ENCODE measurements at regions not wholly inside any gene's neighbourhood (a gene's known extent, or its start where the extent isn't known, plus 50 kb on each side); places are given as distances from the start of the nearest gene placed in this dataset.

DNA sequence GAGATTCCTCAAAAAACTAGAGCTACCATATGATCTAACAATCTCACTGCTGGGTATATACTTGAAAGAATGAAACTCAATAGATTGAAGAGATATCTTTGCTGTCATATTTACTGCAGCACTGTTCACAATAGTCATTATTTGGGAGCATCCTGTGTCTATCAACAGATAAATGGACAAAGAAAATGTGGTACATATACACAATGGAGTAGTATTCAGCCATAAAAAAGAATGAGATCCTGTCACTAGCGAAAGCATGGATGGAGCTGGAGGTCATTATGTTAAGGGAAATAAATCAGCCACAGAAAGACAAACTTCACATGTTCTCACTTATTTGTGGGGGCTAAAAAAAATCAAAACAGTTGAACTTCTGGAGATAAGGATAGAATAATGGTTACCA is 505.7 kb upstream of the ARRDC3 start:
- H3K4me2 ChIP-seq (ENCODE audit: low read length), result no peak overlapping the region
- no peaks in the 10 kb centered on the region for H3K36me3 ChIP-seq (replicated peaks; ENCODE audit: low read depth, low read length)
- no peaks in the 10 kb centered on the region for H3K79me2 ChIP-seq (ENCODE audit: low read length)
- H3K4me1 ChIP-seq (ENCODE audit: low read length), result no peaks in the 10 kb centered on the region
- H3K9ac ChIP-seq (ENCODE audit: low read length), result no peak overlapping the region
- H3K4me3 ChIP-seq (ENCODE audit: low read length), result no peak overlapping the region
- no peaks in the 10 kb centered on the region for H3K9me3 ChIP-seq (ENCODE audit: insufficient read depth, low read length)
- H2AFZ ChIP-seq (ENCODE audit: low read depth, low read length), result no peak overlapping the region
- no peak overlapping the region for H3K27ac ChIP-seq (ENCODE audit: low read length)
- TF ChIP-seq, protein P1, sequence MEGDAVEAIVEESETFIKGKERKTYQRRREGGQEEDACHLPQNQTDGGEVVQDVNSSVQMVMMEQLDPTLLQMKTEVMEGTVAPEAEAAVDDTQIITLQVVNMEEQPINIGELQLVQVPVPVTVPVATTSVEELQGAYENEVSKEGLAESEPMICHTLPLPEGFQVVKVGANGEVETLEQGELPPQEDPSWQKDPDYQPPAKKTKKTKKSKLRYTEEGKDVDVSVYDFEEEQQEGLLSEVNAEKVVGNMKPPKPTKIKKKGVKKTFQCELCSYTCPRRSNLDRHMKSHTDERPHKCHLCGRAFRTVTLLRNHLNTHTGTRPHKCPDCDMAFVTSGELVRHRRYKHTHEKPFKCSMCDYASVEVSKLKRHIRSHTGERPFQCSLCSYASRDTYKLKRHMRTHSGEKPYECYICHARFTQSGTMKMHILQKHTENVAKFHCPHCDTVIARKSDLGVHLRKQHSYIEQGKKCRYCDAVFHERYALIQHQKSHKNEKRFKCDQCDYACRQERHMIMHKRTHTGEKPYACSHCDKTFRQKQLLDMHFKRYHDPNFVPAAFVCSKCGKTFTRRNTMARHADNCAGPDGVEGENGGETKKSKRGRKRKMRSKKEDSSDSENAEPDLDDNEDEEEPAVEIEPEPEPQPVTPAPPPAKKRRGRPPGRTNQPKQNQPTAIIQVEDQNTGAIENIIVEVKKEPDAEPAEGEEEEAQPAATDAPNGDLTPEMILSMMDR (IDR thresholded peaks at IDR 0.05; ENCODE audit: low read depth, low read length), result no peak
- TF ChIP-seq EZH2phosphoT487 (IDR thresholded peaks at IDR 0.05; ENCODE audit: low read depth), result no peak
- no peaks in the 10 kb centered on the region for H3K27me3 ChIP-seq (ENCODE audit: low read depth, low read length)
- H4K20me1 ChIP-seq (ENCODE audit: insufficient read depth, low read length), result no peaks in the 10 kb centered on the region

DNA sequence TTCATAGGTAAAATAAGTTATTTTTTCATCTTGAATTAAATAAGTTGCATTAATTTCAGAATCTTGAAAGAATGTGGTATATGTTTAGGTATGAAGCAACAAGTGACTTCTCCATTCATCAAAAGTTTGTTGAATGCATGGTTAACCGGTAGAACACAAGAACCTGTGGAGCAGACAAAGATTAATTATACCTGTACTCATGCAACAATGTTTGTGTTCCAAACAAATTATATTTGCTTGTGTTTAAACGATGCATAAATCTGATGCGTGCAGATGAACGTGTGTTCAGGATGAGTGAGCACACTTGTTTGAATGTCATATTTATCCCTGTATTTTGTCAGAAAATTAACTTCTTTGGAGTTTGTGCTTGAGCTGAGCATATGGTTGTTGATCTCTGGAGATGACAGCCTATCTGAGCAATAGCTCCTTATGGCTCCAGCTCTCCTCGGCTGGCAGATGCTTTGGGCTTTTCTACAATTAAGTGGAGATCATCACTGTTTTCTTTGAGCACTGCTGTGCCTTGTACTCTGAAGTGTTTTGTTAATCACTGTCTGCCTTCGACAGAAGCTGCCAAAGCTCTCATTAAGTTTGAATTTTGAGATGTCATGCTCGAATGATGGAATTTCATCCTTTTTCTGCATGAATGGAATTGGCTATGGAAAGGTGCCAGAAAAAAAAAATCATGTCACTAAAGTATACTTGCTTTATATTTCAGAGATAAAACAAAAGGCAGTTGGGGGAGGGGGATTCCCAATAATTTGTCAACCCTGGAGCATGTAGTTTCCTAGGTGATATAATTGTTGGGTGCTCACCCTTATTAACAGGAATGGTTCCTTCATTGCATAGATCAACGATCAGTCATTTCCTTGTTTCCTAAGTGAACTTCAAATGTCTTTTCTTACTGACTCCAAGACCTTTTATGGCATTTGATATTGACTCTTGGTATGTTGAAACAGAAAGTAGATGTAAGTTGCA is 502.5 kb upstream of the ARRDC3 start:
- no peak overlapping the region for H3K27ac ChIP-seq (ENCODE audit: low read length)
- no peaks in the 10 kb centered on the region for H3K9me3 ChIP-seq (ENCODE audit: insufficient read depth, low read length)
- H3K9ac ChIP-seq (ENCODE audit: low read length), result no peak overlapping the region
- H3K4me1 ChIP-seq (ENCODE audit: low read length), result no peaks in the 10 kb centered on the region
- no peak overlapping the region for H2AFZ ChIP-seq (ENCODE audit: low read depth, low read length)
- H3K27me3 ChIP-seq (ENCODE audit: low read depth, low read length), result no peaks in the 10 kb centered on the region
- TF ChIP-seq, protein P1 (IDR thresholded peaks at IDR 0.05; ENCODE audit: low read depth, low read length), result no peak
- no peak for TF ChIP-seq EZH2phosphoT487 (IDR thresholded peaks at IDR 0.05; ENCODE audit: low read depth)
- no peak overlapping the region for H3K4me2 ChIP-seq (ENCODE audit: low read length)
- no peaks in the 10 kb centered on the region for H3K79me2 ChIP-seq (ENCODE audit: low read length)
- H3K36me3 ChIP-seq (replicated peaks; ENCODE audit: low read depth, low read length), result no peaks in the 10 kb centered on the region
- no peak overlapping the region for H3K4me3 ChIP-seq (ENCODE audit: low read length)
- H4K20me1 ChIP-seq (ENCODE audit: insufficient read depth, low read length), result no peaks in the 10 kb centered on the region

DNA sequence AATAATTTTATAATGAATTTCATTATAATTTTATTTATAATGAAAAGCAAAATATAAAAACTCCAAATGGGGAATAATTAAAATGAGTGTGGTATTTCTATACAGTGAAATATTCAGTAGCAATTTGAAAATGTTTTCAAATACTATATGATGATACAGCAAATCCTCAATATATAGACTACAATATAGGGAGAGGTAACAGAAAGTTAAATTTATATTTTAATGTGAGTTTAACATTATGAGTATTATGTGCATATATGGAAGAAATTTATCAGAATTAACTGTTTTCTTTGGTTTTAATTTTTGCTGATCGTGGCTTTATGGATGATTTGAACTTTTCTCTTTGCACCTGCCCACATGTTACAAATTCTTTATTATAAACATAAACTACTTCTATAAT is 500.9 kb upstream of the ARRDC3 start:
- Histone ChIP-seq H3K79me2 (ENCODE audit: low read length) (no peaks in the 10 kb centered on the region), H4K20me1 (ENCODE audit: insufficient read depth, low read length) (no peaks in the 10 kb centered on the region), H3K27me3 (ENCODE audit: low read depth, low read length) (no peaks in the 10 kb centered on the region), H3K4me2 (ENCODE audit: low read length) (no peak overlapping the region), H3K9ac (ENCODE audit: low read length) (no peak overlapping the region), H3K27ac (ENCODE audit: low read length) (no peak overlapping the region), H3K4me1 (ENCODE audit: low read length) (no peaks in the 10 kb centered on the region), H3K36me3 (replicated peaks; ENCODE audit: low read depth, low read length) (no peaks in the 10 kb centered on the region), H2AFZ (ENCODE audit: low read depth, low read length) (no peak overlapping the region), H3K4me3 (ENCODE audit: low read length) (no peak overlapping the region), H3K9me3 (ENCODE audit: insufficient read depth, low read length) (no peaks in the 10 kb centered on the region)
- TF ChIP-seq EZH2phosphoT487 (IDR thresholded peaks at IDR 0.05; ENCODE audit: low read depth), result no peak
- TF ChIP-seq, protein P1 (IDR thresholded peaks at IDR 0.05; ENCODE audit: low read depth, low read length), result no peak

DNA sequence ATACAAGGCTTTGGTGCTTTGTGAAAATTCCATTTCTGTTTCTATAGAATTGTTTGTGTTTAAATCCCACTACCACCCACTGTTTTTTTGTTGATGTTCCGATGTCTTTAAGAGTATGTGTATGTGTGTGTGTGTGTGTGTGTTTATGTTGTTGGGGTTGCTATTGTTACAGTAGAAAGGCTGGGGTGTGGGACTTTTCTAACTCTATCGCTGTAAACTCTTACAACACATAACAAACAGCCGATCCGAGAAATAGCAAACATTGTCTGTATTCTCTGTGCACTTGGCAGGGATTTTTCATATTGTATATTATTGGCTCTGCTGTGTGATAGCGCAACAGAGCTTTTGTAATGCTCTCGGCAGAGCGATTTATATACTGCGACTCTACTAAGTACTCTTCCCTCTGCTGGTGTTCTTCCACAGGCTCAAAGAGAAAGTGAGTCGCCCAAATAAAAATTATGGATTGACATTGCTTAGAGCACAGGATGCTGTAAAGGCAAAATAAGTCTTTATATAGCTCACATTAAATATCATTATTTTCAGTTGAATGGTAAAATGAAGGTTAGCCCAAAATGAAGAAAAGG is 492.2 kb upstream of the ARRDC3 start:
- H2AFZ ChIP-seq (ENCODE audit: low read depth, low read length), result no peak overlapping the region
- H3K79me2 ChIP-seq (ENCODE audit: low read length), result no peaks in the 10 kb centered on the region
- no peaks in the 10 kb centered on the region for H3K36me3 ChIP-seq (replicated peaks; ENCODE audit: low read depth, low read length)
- no peaks in the 10 kb centered on the region for H3K4me1 ChIP-seq (ENCODE audit: low read length)
- no peak overlapping the region for H3K4me2 ChIP-seq (ENCODE audit: low read length)
- no peaks in the 10 kb centered on the region for H3K27me3 ChIP-seq (ENCODE audit: low read depth, low read length)
- H3K9me3 ChIP-seq (ENCODE audit: insufficient read depth, low read length), result no peaks in the 10 kb centered on the region
- no peak for TF ChIP-seq EZH2phosphoT487 (IDR thresholded peaks at IDR 0.05; ENCODE audit: low read depth)
- TF ChIP-seq, protein P1 (IDR thresholded peaks at IDR 0.05; ENCODE audit: low read depth, low read length), result no peak
- no peak overlapping the region for H3K9ac ChIP-seq (ENCODE audit: low read length)
- H3K4me3 ChIP-seq (ENCODE audit: low read length), result no peak overlapping the region
- no peak overlapping the region for H3K27ac ChIP-seq (ENCODE audit: low read length)
- H4K20me1 ChIP-seq (ENCODE audit: insufficient read depth, low read length), result no peaks in the 10 kb centered on the region

Data from OCI-LY3 (cell line).